ENCODE measurements at regions not wholly inside any gene's neighbourhood (a gene's known extent, or its start where the extent isn't known, plus 50 kb on each side); places are given as distances from the start of the nearest gene placed in this dataset.

GRCh38 chr4:112802780-112803179 is 165.8 kb downstream of the LARP7 start:
- H3K4me3 ChIP-seq (ENCODE audit: low read depth, low read length) = no peak overlapping the region
- no peak for DNase-seq (ENCODE audit: low read depth)
- TF ChIP-seq POLR2A (IDR thresholded peaks at IDR 0.05; ENCODE audit: extremely low read depth, insufficient read length) = no peak
- TF ChIP-seq, protein P1, sequence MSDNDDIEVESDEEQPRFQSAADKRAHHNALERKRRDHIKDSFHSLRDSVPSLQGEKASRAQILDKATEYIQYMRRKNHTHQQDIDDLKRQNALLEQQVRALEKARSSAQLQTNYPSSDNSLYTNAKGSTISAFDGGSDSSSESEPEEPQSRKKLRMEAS (IDR thresholded peaks at IDR 0.05; ENCODE audit: low read depth, low read length) = no peak
- no peak for TF ChIP-seq CTCF (IDR thresholded peaks at IDR 0.05; ENCODE audit: low read depth, low read length)
- no peak for TF ChIP-seq MYC (IDR thresholded peaks at IDR 0.05; ENCODE audit: low read depth, low read length)

GRCh38 chr4:112807083-112807482 is 170.1 kb downstream of the LARP7 start:
- no peak for DNase-seq (ENCODE audit: low read depth)
- no peak for TF ChIP-seq MYC (IDR thresholded peaks at IDR 0.05; ENCODE audit: low read depth, low read length)
- no peak for TF ChIP-seq CTCF (IDR thresholded peaks at IDR 0.05; ENCODE audit: low read depth, low read length)
- TF ChIP-seq POLR2A (IDR thresholded peaks at IDR 0.05; ENCODE audit: extremely low read depth, insufficient read length) = no peak
- TF ChIP-seq, protein P1 (IDR thresholded peaks at IDR 0.05; ENCODE audit: low read depth, low read length) = no peak

GRCh38 chr4:112808001-112808400 is 171.1 kb downstream of the LARP7 start:
- DNase-seq (ENCODE audit: low read depth) = no peak
- H3K4me3 ChIP-seq (ENCODE audit: low read depth, low read length) = no peak overlapping the region
- TF ChIP-seq POLR2A (IDR thresholded peaks at IDR 0.05; ENCODE audit: extremely low read depth, insufficient read length) = no peak
- no peak for TF ChIP-seq MYC (IDR thresholded peaks at IDR 0.05; ENCODE audit: low read depth, low read length)
- TF ChIP-seq CTCF (IDR thresholded peaks at IDR 0.05; ENCODE audit: low read depth, low read length) = no peak
- TF ChIP-seq, protein P1 (IDR thresholded peaks at IDR 0.05; ENCODE audit: low read depth, low read length) = no peak

More at GRCh38 chr4:112807083-112807482, 170.1 kb downstream of the LARP7 start:
- H3K4me3 ChIP-seq (ENCODE audit: low read depth, low read length) = no peak overlapping the region

- DNase-seq (ENCODE audit: low read depth) = no peak
- TF ChIP-seq POLR2A (IDR thresholded peaks at IDR 0.05; ENCODE audit: extremely low read depth, insufficient read length) = no peak
- TF ChIP-seq MYC (IDR thresholded peaks at IDR 0.05; ENCODE audit: low read depth, low read length) = no peak
- no peak for TF ChIP-seq CTCF (IDR thresholded peaks at IDR 0.05; ENCODE audit: low read depth, low read length)
- TF ChIP-seq, protein P1 (IDR thresholded peaks at IDR 0.05; ENCODE audit: low read depth, low read length) = no peak
- no peak overlapping the region for H3K4me3 ChIP-seq (ENCODE audit: low read depth, low read length)
Measured at GRCh38 chr4:112813790-112814189, 176.8 kb downstream of the LARP7 start.

DNA sequence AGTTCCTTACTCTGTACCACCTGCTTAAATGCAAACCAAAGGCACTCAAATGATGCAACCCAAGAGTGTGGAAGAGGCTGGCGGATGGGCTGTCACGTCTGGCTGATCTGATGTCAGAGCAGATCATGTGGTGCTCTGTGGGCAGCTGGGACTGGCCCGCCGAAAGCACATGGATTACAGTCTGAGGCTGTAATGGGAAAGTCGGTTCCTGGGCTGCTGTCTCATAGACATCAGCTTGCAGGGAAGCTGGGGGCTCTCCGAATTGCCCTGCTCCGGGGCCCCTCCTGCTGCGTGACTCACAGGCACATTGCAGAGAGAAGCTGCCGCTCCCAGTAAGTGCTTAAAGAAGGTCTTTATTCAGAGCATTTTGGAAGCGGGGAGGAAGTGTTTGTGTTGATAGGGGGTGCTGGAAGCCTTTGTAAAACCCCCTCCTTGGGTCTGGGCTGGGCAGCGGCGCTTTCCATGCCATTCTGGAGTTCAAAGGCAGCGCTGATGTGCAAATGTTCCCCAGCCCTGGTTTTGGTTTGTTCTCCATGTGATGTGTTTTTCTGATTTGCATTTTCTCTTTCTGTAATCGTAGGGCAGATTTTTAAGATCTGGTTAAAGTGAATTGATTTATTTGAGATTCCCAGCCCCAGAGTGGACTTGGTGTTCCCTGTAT is 181.1 kb downstream of the LARP7 start:
- DNase-seq (ENCODE audit: low read depth) = peak; percentile 51
- TF ChIP-seq, protein P1 (IDR thresholded peaks at IDR 0.05; ENCODE audit: low read depth, low read length) = peak; percentile 92
- peak; percentile 65 for TF ChIP-seq MYC (IDR thresholded peaks at IDR 0.05; ENCODE audit: low read depth, low read length)
- no peak for TF ChIP-seq POLR2A (IDR thresholded peaks at IDR 0.05; ENCODE audit: extremely low read depth, insufficient read length)
- H3K4me3 ChIP-seq (ENCODE audit: low read depth, low read length) = no peak overlapping the region

DNA sequence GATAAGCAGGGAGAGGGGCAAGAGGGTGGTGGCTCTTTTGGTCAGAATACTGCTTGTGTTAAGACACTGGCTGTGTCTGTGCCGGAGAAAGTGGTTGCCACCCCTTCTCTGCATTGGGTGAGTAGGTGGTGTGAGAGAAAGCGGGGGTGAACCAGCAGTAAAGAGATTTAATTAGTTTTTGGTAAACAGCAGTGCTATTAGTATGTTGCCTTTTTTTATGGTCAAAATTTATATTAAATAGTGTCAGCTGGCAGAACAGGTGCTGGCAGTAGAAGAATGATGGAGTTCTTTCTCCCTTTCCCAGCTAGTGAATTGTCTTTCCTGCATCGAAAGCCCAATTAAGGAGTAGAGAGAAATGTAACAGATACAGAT is 181.6 kb downstream of the LARP7 start:
- no peak for TF ChIP-seq CTCF (IDR thresholded peaks at IDR 0.05; ENCODE audit: low read depth, low read length)
- TF ChIP-seq, protein P1 (IDR thresholded peaks at IDR 0.05; ENCODE audit: low read depth, low read length) = no peak
- TF ChIP-seq POLR2A (IDR thresholded peaks at IDR 0.05; ENCODE audit: extremely low read depth, insufficient read length) = no peak
- no peak for DNase-seq (ENCODE audit: low read depth)
- H3K4me3 ChIP-seq (ENCODE audit: low read depth, low read length) = no peak overlapping the region

Data from NB4 (cell line).